HFFc6 (cell line): ENCODE measurements at regions not wholly inside any gene's neighbourhood (a gene's known extent, or its start where the extent isn't known, plus 50 kb on each side); places are given as distances from the start of the nearest gene placed in this dataset.

ENCODE experiments used
- DNase-seq: peaks from one replicate; pipeline ENCODE4 v3.0.0-alpha.2; 2018
- H3K27ac Mint-ChIP-seq: 2 replicates; pipeline ENCODE4 v1.8.0; 2020; ENCODE audit warnings: mild to moderate bottlenecking, mixed read lengths
- H3K27me3 Mint-ChIP-seq: 2 replicates; pipeline ENCODE4 v1.8.0; 2021; ENCODE audit warnings: mild to moderate bottlenecking, moderate library complexity, mixed read lengths; ENCODE audit not compliant: insufficient read depth
- H3K36me3 Mint-ChIP-seq: 2 replicates; pipeline ENCODE4 v1.8.0; 2021; ENCODE audit warnings: low read depth, mixed read lengths
- H3K4me1 Mint-ChIP-seq: 2 replicates; pipeline ENCODE4 v1.8.0; 2020; ENCODE audit warnings: low read depth, mixed read lengths
- H3K4me3 Mint-ChIP-seq: 2 replicates; pipeline ENCODE4 v1.8.0; 2020; ENCODE audit warnings: mild to moderate bottlenecking, moderate library complexity, mixed read lengths
- H3K9me3 Mint-ChIP-seq: 2 replicates; pipeline ENCODE4 v1.8.0; 2020; ENCODE audit warnings: mild to moderate bottlenecking, mixed read lengths
- CTCF ChIP-seq: fragments of 200-600 bp; sonication (generic); IDR thresholded peaks from 2 replicates; pipeline ENCODE4 v1.5.0; 2021; ENCODE audit warnings: antibody characterized with exemption, mild to moderate bottlenecking

- no peak for TF ChIP-seq CTCF
- Mint-ChIP-seq H3K4me1 (no peaks in the 10 kb centered on the region), H3K36me3 (no peaks in the 10 kb centered on the region), H3K4me3 (no peak overlapping the region), H3K27ac (no peak overlapping the region), H3K27me3 (no peaks in the 10 kb centered on the region; the same call in 1 of the 2 replicates), H3K9me3 (peaks cover 8% of the 10 kb centered on the region; the same call in 1 of the 2 replicates)
- no peak for DNase-seq
Measured at GRCh38 chr13:72540881-72541280, 186.5 kb downstream of the MZT1 start.

- no peak overlapping the region for H3K27ac Mint-ChIP-seq
- no peaks in the 10 kb centered on the region; the same call in 1 of the 2 replicates for H3K27me3 Mint-ChIP-seq
- no peaks in the 10 kb centered on the region for H3K36me3 Mint-ChIP-seq
- DNase-seq: no peak
- no peak overlapping the region for H3K4me3 Mint-ChIP-seq
- H3K4me1 Mint-ChIP-seq: no peaks in the 10 kb centered on the region
- H3K9me3 Mint-ChIP-seq: peaks cover 4% of the 10 kb centered on the region; the same call in 1 of the 2 replicates
- no peak for TF ChIP-seq CTCF
Measured at GRCh38 chr13:72539925-72540324, 187.5 kb downstream of the MZT1 start.

- H3K27ac Mint-ChIP-seq: no peak overlapping the region
- DNase-seq: no peak
- no peaks in the 10 kb centered on the region; the same call in 1 of the 2 replicates for H3K27me3 Mint-ChIP-seq
Measured at GRCh38 chr13:72537782-72538181, 189.6 kb downstream of the MZT1 start.

GRCh38 chr13:72537395-72537780 is 190.0 kb downstream of the MZT1 start:
- no peak for TF ChIP-seq CTCF
- H3K9me3 Mint-ChIP-seq: peaks cover 4% of the 10 kb centered on the region; the same call in 1 of the 2 replicates
- no peak overlapping the region for H3K27ac Mint-ChIP-seq
- H3K36me3 Mint-ChIP-seq: no peaks in the 10 kb centered on the region
- peaks cover 2% of the 10 kb centered on the region; the same call in 1 of the 2 replicates for H3K27me3 Mint-ChIP-seq
- H3K4me3 Mint-ChIP-seq: no peak overlapping the region
- no peak for DNase-seq
- H3K4me1 Mint-ChIP-seq: no peaks in the 10 kb centered on the region

More at GRCh38 chr13:72537782-72538181, 189.6 kb downstream of the MZT1 start:
- Mint-ChIP-seq H3K9me3 (peaks cover 4% of the 10 kb centered on the region; the same call in 1 of the 2 replicates), H3K4me1 (no peaks in the 10 kb centered on the region), H3K4me3 (no peak overlapping the region), H3K36me3 (no peaks in the 10 kb centered on the region)
- no peak for TF ChIP-seq CTCF

- Mint-ChIP-seq H3K27me3 (peaks cover 2% of the 10 kb centered on the region; the same call in 1 of the 2 replicates), H3K4me3 (no peak overlapping the region), H3K27ac (no peak overlapping the region), H3K4me1 (no peaks in the 10 kb centered on the region), H3K9me3 (peaks cover 4% of the 10 kb centered on the region; the same call in 1 of the 2 replicates), H3K36me3 (no peaks in the 10 kb centered on the region)
- TF ChIP-seq CTCF: no peak
- DNase-seq: no peak
Measured at GRCh38 chr13:72536714-72537394, 190.6 kb downstream of the MZT1 start.
